Upper lobe of left lung (tissue), 4 donors: ENCODE measurements at regions not wholly inside any gene's neighbourhood (a gene's known extent, or its start where the extent isn't known, plus 50 kb on each side); places are given as distances from the start of the nearest gene placed in this dataset.

Source experiments
- POLR2A ChIP-seq, 4 donors: fragments of 450-650 bp; IDR thresholded peaks; one replicate each; pipeline ENCODE4 v1.5.1; 2016 to 2017; ENCODE audit warnings: antibody characterized with exemption in 4 of 4, mild to moderate bottlenecking in 2 of 4
- POLR2AphosphoS5 ChIP-seq, 2 donors: sonication (generic); formaldehyde crosslinking; IDR thresholded peaks; one replicate each; pipeline ENCODE4 v1.5.1; 2017; ENCODE audit warnings: antibody characterized with exemption in 2 of 2
- TF ChIP-seq, protein P1 (sequence below), 6 experiments: fragments of 450-650 bp in 4 of 6; fragments of 200-600 bp in 2 of 6; sonication (generic) in 2 of 6; IDR thresholded peaks; one replicate each; pipeline ENCODE4 v1.5.1; 2016 to 2019; ENCODE audit warnings: antibody characterized with exemption in 6 of 6

- TF ChIP-seq, protein P1, sequence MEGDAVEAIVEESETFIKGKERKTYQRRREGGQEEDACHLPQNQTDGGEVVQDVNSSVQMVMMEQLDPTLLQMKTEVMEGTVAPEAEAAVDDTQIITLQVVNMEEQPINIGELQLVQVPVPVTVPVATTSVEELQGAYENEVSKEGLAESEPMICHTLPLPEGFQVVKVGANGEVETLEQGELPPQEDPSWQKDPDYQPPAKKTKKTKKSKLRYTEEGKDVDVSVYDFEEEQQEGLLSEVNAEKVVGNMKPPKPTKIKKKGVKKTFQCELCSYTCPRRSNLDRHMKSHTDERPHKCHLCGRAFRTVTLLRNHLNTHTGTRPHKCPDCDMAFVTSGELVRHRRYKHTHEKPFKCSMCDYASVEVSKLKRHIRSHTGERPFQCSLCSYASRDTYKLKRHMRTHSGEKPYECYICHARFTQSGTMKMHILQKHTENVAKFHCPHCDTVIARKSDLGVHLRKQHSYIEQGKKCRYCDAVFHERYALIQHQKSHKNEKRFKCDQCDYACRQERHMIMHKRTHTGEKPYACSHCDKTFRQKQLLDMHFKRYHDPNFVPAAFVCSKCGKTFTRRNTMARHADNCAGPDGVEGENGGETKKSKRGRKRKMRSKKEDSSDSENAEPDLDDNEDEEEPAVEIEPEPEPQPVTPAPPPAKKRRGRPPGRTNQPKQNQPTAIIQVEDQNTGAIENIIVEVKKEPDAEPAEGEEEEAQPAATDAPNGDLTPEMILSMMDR (IDR thresholded peaks at IDR 0.05): no peak
- TF ChIP-seq POLR2A (IDR thresholded peaks at IDR 0.05): no peak
- TF ChIP-seq POLR2AphosphoS5 (IDR thresholded peaks at IDR 0.05): no peak
These were observed 264.2 kb downstream of the VPS13C start for GRCh38 chr15:61796056-61796455.
